ENCODE measurements at regions not wholly inside any gene's neighbourhood (a gene's known extent, or its start where the extent isn't known, plus 50 kb on each side); places are given as distances from the start of the nearest gene placed in this dataset.

DNA sequence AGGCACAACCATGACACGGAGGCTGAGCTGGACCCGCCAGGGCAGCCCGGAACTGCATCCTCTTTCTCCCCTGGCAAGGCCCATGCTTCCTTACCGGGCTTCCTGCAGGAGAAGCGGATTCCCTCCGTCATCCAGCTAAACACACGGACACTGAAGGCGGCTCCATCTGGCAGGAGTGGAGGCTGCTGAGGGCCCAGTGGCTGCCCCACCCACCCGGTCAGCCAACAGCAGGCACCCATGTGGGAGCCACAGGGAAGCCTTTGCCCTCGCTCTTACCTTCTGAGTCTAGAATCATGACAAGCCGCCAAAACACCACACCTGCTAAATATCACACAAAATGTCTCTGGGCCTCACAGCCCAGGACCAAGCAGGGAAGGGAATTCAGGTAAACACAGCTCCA, 321.6 kb upstream of the RNF32 start:
- DNase-seq (ENCODE audit: extremely low spot score), result no peak
- POLR2A ChIA-PET, result no interaction called here
- TF ChIP-seq NFRKB (IDR thresholded peaks at IDR 0.05), result no peak
- CTCF ChIA-PET, result no interaction called here

DNA sequence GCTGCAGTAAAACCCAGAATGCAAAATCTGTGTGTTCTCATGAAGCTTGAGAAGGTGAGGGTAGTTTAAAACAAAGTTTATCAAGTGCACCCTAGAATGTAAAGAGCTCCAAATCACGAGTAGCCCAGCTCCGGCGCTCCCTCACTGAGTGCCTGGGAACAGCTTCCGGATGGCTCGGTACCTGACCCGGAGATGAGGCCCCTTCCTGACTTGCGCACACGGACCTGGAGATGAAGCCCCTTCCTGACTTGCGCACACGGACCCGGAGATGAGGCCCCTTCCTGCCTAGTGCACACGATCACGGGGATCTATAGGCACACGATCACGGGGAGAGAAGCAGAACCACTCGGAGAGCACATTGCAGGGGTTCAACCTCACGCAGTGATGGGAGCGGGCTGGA, 322.1 kb upstream of the RNF32 start:
- CTCF ChIA-PET, result no interaction called here
- DNase-seq (ENCODE audit: extremely low spot score), result no peak
- POLR2A ChIA-PET, result no interaction called here
- TF ChIP-seq FOXM1 (IDR thresholded peaks at IDR 0.05; ENCODE audit: borderline replicate concordance) (no peak), L3MBTL2 (conservative IDR thresholded peaks at IDR 0.05) (no peak), NFRKB (IDR thresholded peaks at IDR 0.05) (no peak), SUZ12 (IDR thresholded peaks at IDR 0.05) (no peak), LEF1 (IDR thresholded peaks at IDR 0.05; ENCODE audit: borderline replicate concordance) (no peak), ARNT (IDR thresholded peaks at IDR 0.05) (no peak), CTBP1 (IDR thresholded peaks at IDR 0.05; ENCODE audit: borderline replicate concordance) (no peak), BHLHE40 (IDR thresholded peaks at IDR 0.05; ENCODE audit: borderline replicate concordance) (no peak), SP1 (IDR thresholded peaks at IDR 0.05) (no peak), TARDBP (IDR thresholded peaks at IDR 0.05) (no peak), FOXK2 (IDR thresholded peaks at IDR 0.05) (no peak), ELF4 (IDR thresholded peaks at IDR 0.05) (no peak), ZNF384 (IDR thresholded peaks at IDR 0.05) (no peak), FOXA1 (IDR thresholded peaks at IDR 0.05) (no peak), HDGF (IDR thresholded peaks at IDR 0.05; ENCODE audit: borderline replicate concordance) (no peak)
- TF ChIP-seq, protein P1, sequence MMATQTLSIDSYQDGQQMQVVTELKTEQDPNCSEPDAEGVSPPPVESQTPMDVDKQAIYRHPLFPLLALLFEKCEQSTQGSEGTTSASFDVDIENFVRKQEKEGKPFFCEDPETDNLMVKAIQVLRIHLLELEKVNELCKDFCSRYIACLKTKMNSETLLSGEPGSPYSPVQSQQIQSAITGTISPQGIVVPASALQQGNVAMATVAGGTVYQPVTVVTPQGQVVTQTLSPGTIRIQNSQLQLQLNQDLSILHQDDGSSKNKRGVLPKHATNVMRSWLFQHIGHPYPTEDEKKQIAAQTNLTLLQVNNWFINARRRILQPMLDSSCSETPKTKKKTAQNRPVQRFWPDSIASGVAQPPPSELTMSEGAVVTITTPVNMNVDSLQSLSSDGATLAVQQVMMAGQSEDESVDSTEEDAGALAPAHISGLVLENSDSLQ (IDR thresholded peaks at IDR 0.05), result no peak

- ChIA-PET POLR2A (no interaction called here), CTCF (no interaction called here)
- no peak for DNase-seq (ENCODE audit: extremely low spot score)
- no peak for TF ChIP-seq L3MBTL2 (conservative IDR thresholded peaks at IDR 0.05)
- TF ChIP-seq BHLHE40 (IDR thresholded peaks at IDR 0.05; ENCODE audit: borderline replicate concordance), result no peak
- TF ChIP-seq CTBP1 (IDR thresholded peaks at IDR 0.05; ENCODE audit: borderline replicate concordance), result no peak
- no peak for TF ChIP-seq FOXA1 (IDR thresholded peaks at IDR 0.05)
- no peak for TF ChIP-seq ARNT (IDR thresholded peaks at IDR 0.05)
- TF ChIP-seq HDGF (IDR thresholded peaks at IDR 0.05; ENCODE audit: borderline replicate concordance), result no peak
- TF ChIP-seq FOXM1 (IDR thresholded peaks at IDR 0.05; ENCODE audit: borderline replicate concordance), result no peak
- TF ChIP-seq NFRKB (IDR thresholded peaks at IDR 0.05), result no peak
- no peak for TF ChIP-seq FOXK2 (IDR thresholded peaks at IDR 0.05)
- TF ChIP-seq TARDBP (IDR thresholded peaks at IDR 0.05), result no peak
- TF ChIP-seq, protein P1 (IDR thresholded peaks at IDR 0.05), result no peak
- TF ChIP-seq ELF4 (IDR thresholded peaks at IDR 0.05), result no peak
- TF ChIP-seq LEF1 (IDR thresholded peaks at IDR 0.05; ENCODE audit: borderline replicate concordance), result no peak
- no peak for TF ChIP-seq ZNF384 (IDR thresholded peaks at IDR 0.05)
- no peak for TF ChIP-seq SUZ12 (IDR thresholded peaks at IDR 0.05)
These were observed 331.5 kb upstream of the RNF32 start for GRCh38 chr7:156309016-156309620.

DNA sequence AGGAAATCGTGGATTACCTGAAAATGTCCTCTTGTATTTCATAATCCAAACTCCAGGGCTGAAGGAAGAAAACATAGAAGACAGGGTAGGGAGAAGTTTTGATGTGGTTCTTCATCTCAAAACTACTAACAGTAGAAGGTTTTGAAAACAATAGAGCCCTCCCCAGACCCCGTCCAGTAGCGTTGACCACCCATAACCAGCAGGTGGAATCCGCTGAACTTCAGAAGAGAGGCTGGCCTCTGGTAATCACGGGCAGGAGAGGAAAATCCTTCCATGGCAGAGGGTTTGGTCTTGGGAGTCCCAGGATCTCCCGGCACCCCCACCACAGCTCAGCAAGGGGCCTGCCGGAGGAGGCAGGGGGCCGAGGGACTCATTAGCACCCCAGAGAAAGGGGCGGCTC, 333.4 kb upstream of the RNF32 start:
- TF ChIP-seq FOXA1 (IDR thresholded peaks at IDR 0.05) (no peak), FOXM1 (IDR thresholded peaks at IDR 0.05; ENCODE audit: borderline replicate concordance) (no peak), CTBP1 (IDR thresholded peaks at IDR 0.05; ENCODE audit: borderline replicate concordance) (no peak), ZNF384 (IDR thresholded peaks at IDR 0.05) (no peak), ELF4 (IDR thresholded peaks at IDR 0.05) (no peak), LEF1 (IDR thresholded peaks at IDR 0.05; ENCODE audit: borderline replicate concordance) (no peak), SUZ12 (IDR thresholded peaks at IDR 0.05) (no peak), FOXK2 (IDR thresholded peaks at IDR 0.05) (no peak), SP1 (IDR thresholded peaks at IDR 0.05) (no peak), NFRKB (IDR thresholded peaks at IDR 0.05) (no peak), L3MBTL2 (conservative IDR thresholded peaks at IDR 0.05) (no peak), ARNT (IDR thresholded peaks at IDR 0.05) (no peak), HDGF (IDR thresholded peaks at IDR 0.05; ENCODE audit: borderline replicate concordance) (no peak), BHLHE40 (IDR thresholded peaks at IDR 0.05; ENCODE audit: borderline replicate concordance) (no peak), TARDBP (IDR thresholded peaks at IDR 0.05) (no peak)
- TF ChIP-seq, protein P1 (IDR thresholded peaks at IDR 0.05), result no peak
- ChIA-PET CTCF (no interaction called here), POLR2A (no interaction called here)
- DNase-seq (ENCODE audit: extremely low spot score), result no peak

DNA sequence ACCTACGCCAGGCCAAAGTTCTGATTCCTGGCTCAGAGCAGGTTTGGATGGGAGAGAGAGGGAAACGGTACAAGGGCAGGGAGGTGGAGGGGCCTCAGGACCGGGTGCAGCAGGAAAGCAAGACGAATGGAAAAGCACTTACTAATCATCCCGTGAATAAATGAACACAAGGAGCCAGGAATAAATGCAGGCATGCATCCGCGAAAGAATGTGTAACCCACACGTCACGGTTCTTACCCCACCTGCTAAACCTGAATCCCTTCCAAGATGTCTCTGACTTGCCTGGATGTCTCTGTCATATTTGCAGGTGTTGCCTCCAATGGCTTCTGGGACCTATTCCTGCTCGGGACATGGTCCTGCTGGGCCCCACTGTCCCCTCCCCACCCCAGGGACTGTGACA, 335.2 kb upstream of the RNF32 start:
- ChIA-PET CTCF (no interaction called here), POLR2A (no interaction called here)
- TF ChIP-seq BHLHE40 (IDR thresholded peaks at IDR 0.05; ENCODE audit: borderline replicate concordance) (no peak), FOXA1 (IDR thresholded peaks at IDR 0.05) (no peak), NFRKB (IDR thresholded peaks at IDR 0.05) (no peak), L3MBTL2 (conservative IDR thresholded peaks at IDR 0.05) (no peak), SP1 (IDR thresholded peaks at IDR 0.05) (no peak)
- DNase-seq (ENCODE audit: extremely low spot score), result no peak

DNA sequence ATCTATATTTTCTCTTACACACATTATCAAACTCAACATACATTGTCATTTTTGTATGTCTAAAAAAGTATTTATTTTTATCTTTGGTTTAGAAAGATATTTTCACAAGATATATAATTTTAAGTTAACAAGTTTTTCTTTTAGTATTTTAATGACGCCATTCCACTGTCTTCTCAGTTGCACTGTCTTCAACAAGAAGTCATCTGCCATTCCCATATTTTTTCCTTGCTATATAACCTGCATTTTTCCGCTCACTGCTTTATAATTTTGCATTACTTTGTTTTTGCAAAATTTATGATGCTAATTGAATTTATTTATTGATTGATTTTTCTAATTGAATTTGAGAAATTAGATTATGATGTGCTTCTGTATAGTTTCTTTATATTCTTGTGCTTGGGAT, 357.8 kb upstream of the RNF32 start:
- POLR2A ChIA-PET, result no interaction called here
- CTCF ChIA-PET, result no interaction called here
- no peak for DNase-seq (ENCODE audit: extremely low spot score)
- TF ChIP-seq FOXA1 (IDR thresholded peaks at IDR 0.05), result no peak
- no peak for TF ChIP-seq ZNF384 (IDR thresholded peaks at IDR 0.05)
- no peak for TF ChIP-seq LEF1 (IDR thresholded peaks at IDR 0.05; ENCODE audit: borderline replicate concordance)
- TF ChIP-seq, protein P1 (IDR thresholded peaks at IDR 0.05), result no peak
- no peak for TF ChIP-seq TARDBP (IDR thresholded peaks at IDR 0.05)
- TF ChIP-seq FOXK2 (IDR thresholded peaks at IDR 0.05), result no peak
- no peak for TF ChIP-seq SUZ12 (IDR thresholded peaks at IDR 0.05)
- no peak for TF ChIP-seq SP1 (IDR thresholded peaks at IDR 0.05)
- no peak for TF ChIP-seq HDGF (IDR thresholded peaks at IDR 0.05; ENCODE audit: borderline replicate concordance)
- TF ChIP-seq L3MBTL2 (conservative IDR thresholded peaks at IDR 0.05), result no peak
- TF ChIP-seq NFRKB (IDR thresholded peaks at IDR 0.05), result no peak
- no peak for TF ChIP-seq BHLHE40 (IDR thresholded peaks at IDR 0.05; ENCODE audit: borderline replicate concordance)
- no peak for TF ChIP-seq CTBP1 (IDR thresholded peaks at IDR 0.05; ENCODE audit: borderline replicate concordance)
- no peak for TF ChIP-seq ARNT (IDR thresholded peaks at IDR 0.05)
- TF ChIP-seq FOXM1 (IDR thresholded peaks at IDR 0.05; ENCODE audit: borderline replicate concordance), result no peak
- no peak for TF ChIP-seq ELF4 (IDR thresholded peaks at IDR 0.05)
